Naive thymus-derived CD4-positive, alpha-beta T cell (primary cell): ENCODE measurements at regions not wholly inside any gene's neighbourhood (a gene's known extent, or its start where the extent isn't known, plus 50 kb on each side); places are given as distances from the start of the nearest gene placed in this dataset.
A peak's percentile ranks its signal among the peaks of the same experiment; 100 is the strongest.

ENCODE experiments used
- ATAC-seq: fragments of 150-1000 bp; cut with Tn5 transposase; 2 replicates; pipeline ENCODE4 v1.10.0; 2021; ENCODE audit warnings: mild to moderate bottlenecking, moderate library complexity
- CTCF ChIA-PET: fragments of 350-600 bp; sonication (Branson Sonifier 250); formaldehyde crosslinking; loops from one replicate; lab custom pipeline; 2021; ENCODE audit warnings: antibody characterized with exemption; lab: Charles Lee
- POLR2A ChIA-PET: fragments of 350-600 bp; sonication (Branson Sonifier 250); formaldehyde crosslinking; loops from one replicate; lab custom pipeline; 2021; ENCODE audit warnings: antibody characterized with exemption, inconsistent platforms; lab: Charles Lee
- DNase-seq, 9 donors: peaks; one replicate each; pipeline versions ENCODE4 v3.0.0 to v3.0.0-alpha.2; 2020 to 2022; ENCODE audit warnings: mixed read lengths in 1 of 9
- H3K27ac ChIP-seq: one replicate; pipeline ENCODE4 v1.7.0; 2013; ENCODE audit warnings: mild to moderate bottlenecking, low read depth, low read length, moderate library complexity
- H3K27me3 ChIP-seq, 2 donors: one replicate each; pipeline ENCODE4 v1.7.0; 2013; ENCODE audit warnings: low read length in 2 of 2, mild to moderate bottlenecking in 2 of 2, moderate library complexity in 2 of 2; ENCODE audit not compliant: control insufficient read depth in 2 of 2, insufficient read depth in 2 of 2
- H3K36me3 ChIP-seq, 3 experiments: 1 replicate in 2 of 3; 2 replicates in 1 of 3; pipeline ENCODE4 v1.7.0; 2013; ENCODE audit warnings: low read length in 3 of 3, mild to moderate bottlenecking in 3 of 3, moderate library complexity in 1 of 3; ENCODE audit not compliant: insufficient read depth in 3 of 3, control insufficient read depth in 2 of 3
- H3K4me1 ChIP-seq, 2 donors: one replicate each; pipeline ENCODE4 v1.7.0; 2013; ENCODE audit warnings: low read length in 2 of 2, mild to moderate bottlenecking in 2 of 2, moderate library complexity in 1 of 2; ENCODE audit not compliant: control insufficient read depth in 2 of 2, insufficient read depth in 2 of 2
- H3K4me3 ChIP-seq: 2 replicates; pipeline ENCODE4 v1.7.0; 2013; ENCODE audit warnings: mild to moderate bottlenecking, low read length
- H3K9me3 ChIP-seq, 3 experiments: 1 replicate in 2 of 3; 2 replicates in 1 of 3; pipeline ENCODE4 v1.7.0; 2013; ENCODE audit warnings: low read length in 3 of 3; ENCODE audit not compliant: control insufficient read depth in 2 of 3
- H3K27ac Mint-ChIP-seq, 9 donors: one replicate each; pipeline ENCODE4 v1.8.0; 2020 to 2022; ENCODE audit warnings: mixed read lengths in 9 of 9, mild to moderate bottlenecking in 8 of 9, moderate library complexity in 5 of 9, inconsistent platforms in 2 of 9
- H3K27me3 Mint-ChIP-seq, 5 donors: one replicate each; pipeline ENCODE4 v1.8.0; 2021 to 2022; ENCODE audit warnings: mixed read lengths in 5 of 5, mild to moderate bottlenecking in 1 of 5
- H3K36me3 Mint-ChIP-seq, 5 donors: one replicate each; pipeline ENCODE4 v1.8.0; 2020 to 2022; ENCODE audit warnings: mixed read lengths in 5 of 5, mild to moderate bottlenecking in 3 of 5, inconsistent platforms in 1 of 5
- H3K4me1 Mint-ChIP-seq, 7 donors: one replicate each; pipeline ENCODE4 v1.8.0; 2020 to 2022; ENCODE audit warnings: mixed read lengths in 7 of 7, mild to moderate bottlenecking in 3 of 7, inconsistent platforms in 1 of 7
- H3K4me3 Mint-ChIP-seq, 10 donors: one replicate each; pipeline ENCODE4 v1.8.0; 2020 to 2022; ENCODE audit warnings: mild to moderate bottlenecking in 10 of 10, mixed read lengths in 10 of 10, moderate library complexity in 6 of 10, inconsistent platforms in 2 of 10
- H3K9me3 Mint-ChIP-seq, 11 donors: one replicate each; pipeline ENCODE4 v1.8.0; 2020 to 2022; ENCODE audit warnings: mixed read lengths in 11 of 11, mild to moderate bottlenecking in 4 of 11, inconsistent platforms in 1 of 11, moderate library complexity in 1 of 11
- intact Hi-C, 2 donors: fragments of 100-400 bp; cut with micrococcal nuclease; formaldehyde crosslinking; loops; one replicate each; pipeline ENCODE4 v1.15.1; 2023

DNA sequence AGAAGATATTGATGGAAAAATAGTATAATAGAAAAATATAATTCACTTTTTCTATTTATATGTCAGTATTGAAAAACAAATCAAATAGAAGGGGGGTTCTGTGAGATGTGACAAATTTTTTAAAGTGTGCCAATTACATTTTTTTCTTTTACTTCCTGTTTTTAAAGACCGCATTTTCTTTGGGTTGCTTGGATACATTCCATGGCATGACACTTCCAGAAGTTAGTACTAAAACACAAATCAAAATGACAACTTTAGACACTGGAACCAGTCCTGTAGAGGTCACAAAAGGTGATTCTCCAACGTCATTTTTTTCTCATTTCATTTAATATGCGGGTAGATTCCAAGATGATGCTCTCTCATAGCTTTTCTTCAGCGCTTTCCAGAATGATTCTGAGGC is 116.2 kb upstream of the GNPDA2 start:
- Histone ChIP-seq H3K27me3 (no peaks in the 10 kb centered on the region), H3K36me3 (no peaks in the 10 kb centered on the region), H3K4me1 (no peaks in the 10 kb centered on the region), H3K4me3 (no peak overlapping the region), H3K9me3 (no peaks in the 10 kb centered on the region), H3K27ac (no peak overlapping the region)
- DNase-seq (no peak), ATAC-seq (no peak)
- Mint-ChIP-seq H3K27ac (no peak overlapping the region), H3K4me3 (no peak overlapping the region), H3K4me1 (no peaks in the 10 kb centered on the region), H3K27me3 (peaks cover 0 to 6% (median 0%) of the 10 kb centered on the region in 5 donors), H3K9me3 (peaks cover 0 to 5% (median 0%) of the 10 kb centered on the region in 11 donors), H3K36me3 (no peaks in the 10 kb centered on the region)
- ChIA-PET POLR2A (no interaction called here), CTCF (no interaction called here)
- intact Hi-C loops = no loop called here

DNA sequence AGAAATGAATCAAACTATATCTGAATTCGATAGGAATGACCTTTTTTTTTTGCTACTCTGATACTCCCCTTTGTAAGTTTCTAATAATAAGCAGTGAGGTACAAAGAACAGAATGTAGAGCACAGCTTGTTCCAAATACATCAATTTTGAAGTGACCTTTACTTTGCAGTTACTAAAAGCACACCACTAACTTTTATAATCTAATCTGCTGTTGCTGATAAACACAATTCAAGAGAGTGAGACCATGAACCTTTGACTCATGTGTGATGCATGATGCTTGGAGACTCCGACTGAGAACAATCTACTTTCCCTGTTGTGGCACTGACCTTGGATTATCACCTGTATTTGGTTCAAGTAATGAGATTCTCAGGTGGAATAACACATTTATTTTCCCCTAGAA is 91.6 kb upstream of the GNPDA2 start:
- H3K4me1 ChIP-seq = no peaks in the 10 kb centered on the region
- no peak overlapping the region for H3K4me3 Mint-ChIP-seq
- ATAC-seq (no peak), DNase-seq (no peak)
- H3K27me3 ChIP-seq = no peaks in the 10 kb centered on the region
- no peaks in the 10 kb centered on the region for H3K36me3 Mint-ChIP-seq
- H3K36me3 ChIP-seq = no peaks in the 10 kb centered on the region
- intact Hi-C loops = no loop called here
- ChIA-PET POLR2A (no interaction called here), CTCF (interaction anchor here (0.7 kb wide), 1 partner anchor 289 kb away, joined by 3 read pairs; no protein-coding TSS in a partner anchor)
- H3K9me3 ChIP-seq = no peaks in the 10 kb centered on the region
- peaks cover 0 to 8% (median 5%) of the 10 kb centered on the region in 5 donors for H3K27me3 Mint-ChIP-seq
- no peak overlapping the region for H3K27ac ChIP-seq
- H3K4me3 ChIP-seq = no peak overlapping the region
- H3K4me1 Mint-ChIP-seq = no peaks in the 10 kb centered on the region
- no peak overlapping the region for H3K27ac Mint-ChIP-seq
- H3K9me3 Mint-ChIP-seq = peaks cover 0 to 17% (median 4%) of the 10 kb centered on the region in 11 donors

DNA sequence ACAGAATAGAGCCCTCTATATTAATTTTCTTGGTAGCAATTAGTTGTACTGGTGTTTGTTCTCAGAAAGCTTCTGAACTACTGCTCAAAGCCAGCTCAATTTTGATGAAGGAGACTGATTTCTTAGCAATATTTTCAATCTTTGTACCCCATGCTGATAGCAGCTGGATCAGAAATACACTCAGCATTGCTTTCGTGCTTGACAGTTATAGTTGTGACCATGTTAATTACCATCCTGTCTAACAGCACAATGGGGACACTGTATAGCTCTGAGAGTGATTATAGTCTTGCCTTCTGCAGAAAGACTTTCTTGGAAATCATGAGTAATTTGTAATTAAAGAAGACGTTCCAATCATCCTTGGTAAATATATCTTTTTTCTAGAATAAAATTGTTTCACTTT is 79.7 kb upstream of the GNPDA2 start:
- no peaks in the 10 kb centered on the region for H3K36me3 Mint-ChIP-seq
- peaks cover 0 to 10% (median 2%) of the 10 kb centered on the region in 7 donors for H3K4me1 Mint-ChIP-seq
- H3K27me3 Mint-ChIP-seq = no peaks in the 10 kb centered on the region
- peak overlapping the region in 1 of 10 donors; percentile 19 for H3K4me3 Mint-ChIP-seq
- no peak overlapping the region for H3K27ac Mint-ChIP-seq
- peaks cover 0 to 2% (median 0%) of the 10 kb centered on the region in 11 donors for H3K9me3 Mint-ChIP-seq
- H3K4me1 ChIP-seq = no peaks in the 10 kb centered on the region
- no peaks in the 10 kb centered on the region for H3K27me3 ChIP-seq
- intact Hi-C loops = no loop called here
- no peak overlapping the region for H3K27ac ChIP-seq
- ATAC-seq = no peak
- ChIA-PET POLR2A (no interaction called here), CTCF (no interaction called here)
- no peaks in the 10 kb centered on the region for H3K9me3 ChIP-seq
- DNase-seq = no peak
- H3K36me3 ChIP-seq = no peaks in the 10 kb centered on the region
- H3K4me3 ChIP-seq = no peak overlapping the region

DNA sequence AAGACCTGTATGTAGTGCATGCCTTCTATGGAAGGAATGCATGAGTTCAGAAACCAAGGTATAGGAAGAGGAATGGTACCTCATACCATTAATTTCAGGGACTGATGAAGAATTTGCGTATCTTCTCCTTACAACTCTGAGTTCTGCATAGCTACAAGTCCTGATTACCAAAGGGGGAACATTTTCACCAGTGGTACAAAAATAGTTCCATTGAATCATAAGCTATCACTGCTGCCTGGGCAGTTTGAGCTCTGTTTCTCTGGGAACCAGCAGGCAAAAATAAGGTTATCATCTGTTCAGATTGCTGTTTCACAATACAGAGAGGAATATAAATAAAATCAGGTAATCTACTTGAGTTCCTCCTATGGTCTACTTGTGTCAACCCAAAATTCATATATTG is 77.9 kb upstream of the GNPDA2 start:
- H3K9me3 ChIP-seq = no peaks in the 10 kb centered on the region
- no peaks in the 10 kb centered on the region for H3K36me3 ChIP-seq
- no peaks in the 10 kb centered on the region for H3K36me3 Mint-ChIP-seq
- H3K4me1 Mint-ChIP-seq = peaks cover 0 to 10% (median 2%) of the 10 kb centered on the region in 7 donors
- H3K4me3 Mint-ChIP-seq = no peak overlapping the region
- ChIA-PET CTCF (no interaction called here), POLR2A (no interaction called here)
- no peak overlapping the region for H3K27ac ChIP-seq
- intact Hi-C loops = no loop called here
- no peak overlapping the region for H3K4me3 ChIP-seq
- H3K27ac Mint-ChIP-seq = no peak overlapping the region
- no peaks in the 10 kb centered on the region for H3K4me1 ChIP-seq
- no peaks in the 10 kb centered on the region for H3K27me3 ChIP-seq
- no peak for DNase-seq
- ATAC-seq = no peak
- peaks cover 0 to 5% (median 0%) of the 10 kb centered on the region in 5 donors for H3K27me3 Mint-ChIP-seq
- peaks cover 0 to 7% (median 3%) of the 10 kb centered on the region in 11 donors for H3K9me3 Mint-ChIP-seq

DNA sequence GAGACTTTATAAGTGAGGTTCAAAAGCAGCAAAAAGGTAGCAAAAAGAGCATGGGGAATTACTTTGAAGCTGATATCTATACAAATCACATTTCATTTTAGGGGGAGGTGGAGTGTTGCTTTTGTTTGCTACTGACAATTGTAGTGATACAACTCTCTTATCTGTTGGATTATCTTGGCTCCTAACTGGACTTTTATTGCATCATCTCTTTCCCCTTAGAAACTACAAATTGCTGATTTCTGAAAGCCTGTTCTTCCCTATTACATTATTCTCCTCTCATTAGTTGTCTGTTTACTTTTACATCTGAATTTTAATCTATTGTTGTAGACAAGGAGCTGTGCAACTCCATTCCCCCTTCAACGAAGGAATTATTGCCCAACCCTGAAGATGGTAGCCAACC is 75.0 kb upstream of the GNPDA2 start:
- ChIA-PET CTCF (no interaction called here), POLR2A (no interaction called here)
- no peak overlapping the region for H3K4me3 Mint-ChIP-seq
- DNase-seq = no peak
- H3K4me1 Mint-ChIP-seq = no peaks in the 10 kb centered on the region
- peaks cover 9 to 33% (median 16%) of the 10 kb centered on the region in 11 donors for H3K9me3 Mint-ChIP-seq
- H3K4me1 ChIP-seq = no peaks in the 10 kb centered on the region
- H3K36me3 ChIP-seq = no peaks in the 10 kb centered on the region
- H3K27ac Mint-ChIP-seq = no peak overlapping the region
- intact Hi-C loops = no loop called here
- ATAC-seq = no peak
- H3K27me3 ChIP-seq = no peaks in the 10 kb centered on the region
- peaks cover 0 to 11% (median 0%) of the 10 kb centered on the region in 5 donors for H3K27me3 Mint-ChIP-seq
- no peak overlapping the region for H3K4me3 ChIP-seq
- H3K9me3 ChIP-seq = peaks cover 0 to 11% (median 0%) of the 10 kb centered on the region in 3 experiments
- no peak overlapping the region for H3K27ac ChIP-seq
- peaks cover 0 to 7% (median 0%) of the 10 kb centered on the region in 5 donors for H3K36me3 Mint-ChIP-seq

DNA sequence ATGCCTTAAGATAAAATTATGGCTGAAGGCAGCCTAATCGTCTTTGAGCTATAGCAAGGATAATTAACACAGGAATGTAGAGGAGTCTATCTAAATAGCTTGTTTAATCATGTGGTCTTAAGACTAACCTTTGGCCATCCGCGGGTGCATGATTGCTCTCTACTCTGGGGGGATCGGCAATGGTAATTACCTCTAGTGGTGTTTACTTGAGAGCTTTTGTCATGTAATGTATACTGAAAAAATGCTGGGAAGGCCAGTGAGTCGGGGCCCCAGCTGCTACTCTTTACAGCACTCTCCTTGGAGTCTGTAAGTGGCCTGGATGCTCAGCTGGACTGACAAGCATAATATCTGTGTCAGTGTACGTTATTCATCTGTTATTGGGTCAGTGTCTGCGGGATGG is 65.5 kb upstream of the GNPDA2 start:
- no peak overlapping the region for H3K27ac Mint-ChIP-seq
- no peak overlapping the region for H3K4me3 ChIP-seq
- peaks cover 0 to 13% (median 0%) of the 10 kb centered on the region in 5 donors for H3K27me3 Mint-ChIP-seq
- no peak overlapping the region for H3K4me3 Mint-ChIP-seq
- no peaks in the 10 kb centered on the region for H3K27me3 ChIP-seq
- POLR2A ChIA-PET = no interaction called here
- CTCF ChIA-PET = no interaction called here
- H3K27ac ChIP-seq = no peak overlapping the region
- no peak for ATAC-seq
- H3K4me1 ChIP-seq = no peaks in the 10 kb centered on the region
- H3K9me3 ChIP-seq = no peaks in the 10 kb centered on the region
- no peaks in the 10 kb centered on the region for H3K36me3 Mint-ChIP-seq
- H3K9me3 Mint-ChIP-seq = peaks cover 0 to 10% (median 3%) of the 10 kb centered on the region in 11 donors
- no peaks in the 10 kb centered on the region for H3K36me3 ChIP-seq
- no peak for DNase-seq
- no peaks in the 10 kb centered on the region for H3K4me1 Mint-ChIP-seq
- intact Hi-C loops = no loop called here

DNA sequence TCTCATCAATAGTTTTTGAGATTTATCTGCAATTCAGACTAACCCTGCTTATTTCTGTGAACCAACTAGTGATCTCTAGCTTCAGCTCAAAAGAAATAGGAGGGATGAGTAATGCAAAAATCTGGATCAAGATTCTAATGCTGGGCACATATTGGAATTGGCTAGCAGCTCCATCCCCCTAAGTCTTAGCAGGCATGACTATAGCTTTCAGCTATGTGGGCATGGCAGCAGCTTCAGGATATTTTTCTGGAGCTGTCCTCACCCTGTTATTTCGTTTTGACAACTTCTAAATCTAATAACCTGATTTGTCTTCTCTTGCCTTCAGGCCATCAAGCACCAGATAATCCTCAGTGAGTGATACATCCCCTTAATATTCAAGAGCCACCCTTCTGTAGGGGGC is 50.8 kb upstream of the GNPDA2 start:
- Histone ChIP-seq H3K27ac (no peak overlapping the region), H3K9me3 (no peaks in the 10 kb centered on the region), H3K4me3 (no peak overlapping the region), H3K36me3 (no peaks in the 10 kb centered on the region), H3K27me3 (no peaks in the 10 kb centered on the region), H3K4me1 (no peaks in the 10 kb centered on the region)
- no peak for ATAC-seq
- no peaks in the 10 kb centered on the region for H3K4me1 Mint-ChIP-seq
- H3K9me3 Mint-ChIP-seq = peaks cover 0 to 21% (median 3%) of the 10 kb centered on the region in 11 donors
- intact Hi-C loops = no loop called here
- H3K36me3 Mint-ChIP-seq = peaks cover 0 to 3% (median 0%) of the 10 kb centered on the region in 5 donors
- H3K27me3 Mint-ChIP-seq = peaks cover 0 to 15% (median 8%) of the 10 kb centered on the region in 5 donors
- H3K27ac Mint-ChIP-seq = no peak overlapping the region
- DNase-seq = no peak
- ChIA-PET CTCF (no interaction called here), POLR2A (no interaction called here)
- H3K4me3 Mint-ChIP-seq = no peak overlapping the region
